Neural crest cell (in vitro differentiated cells): ENCODE measurements at regions not wholly inside any gene's neighbourhood (a gene's known extent, or its start where the extent isn't known, plus 50 kb on each side); places are given as distances from the start of the nearest gene placed in this dataset.

ENCODE experiments used
- DNase-seq: peaks from one replicate; pipeline ENCODE4 v3.0.0; 2021; ENCODE audit warnings: low read depth, mixed read lengths, low spot score
- H3K27ac Mint-ChIP-seq: one replicate; pipeline ENCODE4 v1.8.0; 2021; ENCODE audit warnings: mild to moderate bottlenecking, mixed read lengths; ENCODE audit not compliant: unreplicated experiment
- H3K27me3 Mint-ChIP-seq: 2 replicates; pipeline ENCODE4 v1.8.0; 2021; ENCODE audit warnings: low read depth, mild to moderate bottlenecking, mixed read lengths
- H3K36me3 Mint-ChIP-seq: 2 replicates; pipeline ENCODE4 v1.8.0; 2021; ENCODE audit warnings: low read depth, mild to moderate bottlenecking, mixed read lengths
- H3K4me1 Mint-ChIP-seq: 2 replicates; pipeline ENCODE4 v1.8.0; 2021; ENCODE audit warnings: mixed read lengths
- H3K4me3 Mint-ChIP-seq: one replicate; pipeline ENCODE4 v1.8.0; 2021; ENCODE audit warnings: mild to moderate bottlenecking, mixed read lengths
- H3K9me3 Mint-ChIP-seq: 2 replicates; pipeline ENCODE4 v1.8.0; 2021; ENCODE audit warnings: mixed read lengths
- CTCF ChIP-seq: fragments of 200-600 bp; sonication (generic); conservative IDR thresholded peaks from 2 replicates; pipeline ENCODE4 v1.5.0; 2021; ENCODE audit warnings: antibody characterized with exemption, mild to moderate bottlenecking

DNA sequence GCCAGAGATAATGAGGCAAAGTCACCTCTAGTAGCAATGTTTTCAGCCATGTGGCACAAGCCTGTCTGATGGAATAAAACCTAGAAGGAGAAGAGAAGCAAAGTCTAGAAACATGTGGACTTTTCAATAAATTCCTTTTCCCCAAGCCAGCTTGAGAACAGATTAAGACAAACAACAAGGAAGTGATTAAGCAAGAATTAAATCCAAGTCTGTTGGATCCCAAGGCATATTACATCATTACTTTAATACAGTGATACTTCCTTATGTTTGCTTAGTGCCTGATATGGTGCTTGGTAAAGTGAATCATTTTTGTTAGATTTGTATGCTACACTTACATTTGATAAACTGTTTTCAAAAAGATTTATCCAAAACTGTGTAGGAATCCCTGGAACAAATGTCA lies 260.3 kb upstream of the FAM83B start:
- H3K4me1 Mint-ChIP-seq = no peaks in the 10 kb centered on the region
- peaks cover 3% of the 10 kb centered on the region for H3K36me3 Mint-ChIP-seq
- no peak for DNase-seq
- H3K9me3 Mint-ChIP-seq = peaks cover 6% of the 10 kb centered on the region
- no peaks in the 10 kb centered on the region for H3K27me3 Mint-ChIP-seq
- no peak for TF ChIP-seq CTCF
- no peak overlapping the region for H3K4me3 Mint-ChIP-seq
- no peak overlapping the region for H3K27ac Mint-ChIP-seq

DNA sequence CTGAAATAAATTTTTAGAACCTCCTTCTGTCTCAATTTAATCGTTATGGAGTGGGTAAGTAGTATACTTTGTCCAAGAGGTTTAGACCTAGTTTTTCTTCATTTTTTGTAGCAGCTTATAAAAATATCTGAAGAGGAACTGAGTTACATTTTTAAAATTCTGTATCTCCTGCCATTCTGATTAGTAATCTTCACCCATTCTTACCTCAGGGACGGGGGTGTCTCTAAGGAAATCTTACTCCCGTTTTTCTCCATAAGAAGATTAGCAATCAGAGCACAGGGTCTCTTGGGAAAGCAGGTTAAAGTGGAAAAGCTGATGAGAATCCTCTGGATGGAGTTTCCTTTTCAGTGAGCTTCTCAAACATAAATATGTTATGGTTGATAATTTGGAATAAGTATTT lies 259.3 kb upstream of the FAM83B start:
- Mint-ChIP-seq H3K4me1 (no peaks in the 10 kb centered on the region), H3K27me3 (no peaks in the 10 kb centered on the region), H3K27ac (no peak overlapping the region), H3K36me3 (no peaks in the 10 kb centered on the region), H3K4me3 (no peak overlapping the region), H3K9me3 (peaks cover 2% of the 10 kb centered on the region)
- TF ChIP-seq CTCF = no peak
- no peak for DNase-seq

DNA sequence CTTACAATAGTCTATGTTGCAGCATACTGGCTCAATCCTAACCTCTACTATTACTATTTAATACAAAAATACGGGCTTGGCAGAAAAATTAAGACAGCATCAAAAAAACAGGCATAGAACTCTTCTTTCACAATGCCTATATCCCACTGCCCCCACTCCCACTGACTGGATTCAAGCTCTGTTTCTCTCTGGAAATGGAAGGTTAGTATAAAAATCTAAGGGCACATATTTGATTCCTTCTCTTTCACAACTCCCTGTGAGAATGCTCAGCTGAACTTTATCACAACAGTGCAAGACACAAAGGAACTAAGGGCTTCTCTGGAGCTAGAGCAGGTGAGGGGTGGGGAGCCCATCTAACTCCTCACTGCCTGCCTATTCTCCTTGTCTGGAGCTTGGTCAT lies 258.4 kb upstream of the FAM83B start:
- Mint-ChIP-seq H3K36me3 (no peaks in the 10 kb centered on the region), H3K9me3 (peaks cover 2% of the 10 kb centered on the region), H3K4me1 (no peaks in the 10 kb centered on the region), H3K27ac (no peak overlapping the region), H3K4me3 (no peak overlapping the region), H3K27me3 (no peaks in the 10 kb centered on the region)
- DNase-seq = no peak
- no peak for TF ChIP-seq CTCF

GRCh38 chr6:54595844-54596243 lies 250.7 kb upstream of the FAM83B start:
- no peak overlapping the region for H3K27ac Mint-ChIP-seq
- H3K27me3 Mint-ChIP-seq = no peaks in the 10 kb centered on the region
- no peak for DNase-seq
- H3K9me3 Mint-ChIP-seq = peaks cover 2% of the 10 kb centered on the region
- H3K4me3 Mint-ChIP-seq = no peak overlapping the region
- H3K36me3 Mint-ChIP-seq = no peaks in the 10 kb centered on the region
- TF ChIP-seq CTCF = no peak
- H3K4me1 Mint-ChIP-seq = no peaks in the 10 kb centered on the region

GRCh38 chr6:54598787-54599313 lies 247.7 kb upstream of the FAM83B start:
- TF ChIP-seq CTCF = no peak
- no peak for DNase-seq
- Mint-ChIP-seq H3K4me3 (no peak overlapping the region), H3K27me3 (no peaks in the 10 kb centered on the region), H3K27ac (no peak overlapping the region), H3K9me3 (no peaks in the 10 kb centered on the region), H3K36me3 (no peaks in the 10 kb centered on the region), H3K4me1 (peaks cover 5% of the 10 kb centered on the region)
